Thyroid gland (tissue), 4 donors: ENCODE measurements at regions not wholly inside any gene's neighbourhood (a gene's known extent, or its start where the extent isn't known, plus 50 kb on each side); places are given as distances from the start of the nearest gene placed in this dataset.

Source experiments
- POLR2A ChIP-seq, 2 donors: fragments of 450-650 bp; IDR thresholded peaks; one replicate each; pipeline ENCODE4 v1.6.1; 2017; ENCODE audit warnings: antibody characterized with exemption in 2 of 2, mild to moderate bottlenecking in 2 of 2, moderate library complexity in 1 of 2
- TF ChIP-seq, protein P1 (sequence below), 6 experiments: fragments of 200-600 bp in 3 of 6; fragments of 450-650 bp in 3 of 6; sonication (generic) in 3 of 6; IDR thresholded peaks; one replicate each; pipeline ENCODE4 v1.5.1; 2016 to 2019; ENCODE audit warnings: antibody characterized with exemption in 6 of 6, mild to moderate bottlenecking in 2 of 6, inconsistent platforms in 1 of 6, moderate library complexity in 1 of 6

GRCh38 chr10:65024886-65025285 is 1503.7 kb downstream of the REEP3 start:
- TF ChIP-seq, protein P1, sequence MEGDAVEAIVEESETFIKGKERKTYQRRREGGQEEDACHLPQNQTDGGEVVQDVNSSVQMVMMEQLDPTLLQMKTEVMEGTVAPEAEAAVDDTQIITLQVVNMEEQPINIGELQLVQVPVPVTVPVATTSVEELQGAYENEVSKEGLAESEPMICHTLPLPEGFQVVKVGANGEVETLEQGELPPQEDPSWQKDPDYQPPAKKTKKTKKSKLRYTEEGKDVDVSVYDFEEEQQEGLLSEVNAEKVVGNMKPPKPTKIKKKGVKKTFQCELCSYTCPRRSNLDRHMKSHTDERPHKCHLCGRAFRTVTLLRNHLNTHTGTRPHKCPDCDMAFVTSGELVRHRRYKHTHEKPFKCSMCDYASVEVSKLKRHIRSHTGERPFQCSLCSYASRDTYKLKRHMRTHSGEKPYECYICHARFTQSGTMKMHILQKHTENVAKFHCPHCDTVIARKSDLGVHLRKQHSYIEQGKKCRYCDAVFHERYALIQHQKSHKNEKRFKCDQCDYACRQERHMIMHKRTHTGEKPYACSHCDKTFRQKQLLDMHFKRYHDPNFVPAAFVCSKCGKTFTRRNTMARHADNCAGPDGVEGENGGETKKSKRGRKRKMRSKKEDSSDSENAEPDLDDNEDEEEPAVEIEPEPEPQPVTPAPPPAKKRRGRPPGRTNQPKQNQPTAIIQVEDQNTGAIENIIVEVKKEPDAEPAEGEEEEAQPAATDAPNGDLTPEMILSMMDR (IDR thresholded peaks at IDR 0.05): no peak
- TF ChIP-seq POLR2A (IDR thresholded peaks at IDR 0.05): no peak
